ENCODE measurements at regions not wholly inside any gene's neighbourhood (a gene's known extent, or its start where the extent isn't known, plus 50 kb on each side); places are given as distances from the start of the nearest gene placed in this dataset.
A peak's percentile ranks its signal among the peaks of the same experiment; 100 is the strongest.

DNA sequence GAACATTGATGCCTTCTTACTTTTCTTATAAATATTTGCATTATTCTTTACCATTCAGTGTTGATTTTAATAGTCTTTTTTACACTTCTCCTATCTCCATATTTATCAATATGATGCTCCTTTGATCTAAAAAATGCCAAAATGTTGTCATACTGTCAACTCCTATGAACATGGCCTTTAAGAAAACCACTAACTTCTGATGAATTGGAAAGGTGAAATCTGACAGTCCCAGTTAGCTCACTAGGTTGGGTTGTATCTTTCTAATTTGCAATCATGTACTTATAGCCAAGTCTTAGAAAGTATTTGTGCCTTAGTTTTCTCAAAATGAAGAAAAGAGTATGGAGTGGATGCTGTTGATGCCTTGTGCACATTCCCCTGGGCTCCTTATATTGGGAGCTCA, 75.4 kb upstream of the SPACA1 start:
- TF ChIP-seq, protein P1, sequence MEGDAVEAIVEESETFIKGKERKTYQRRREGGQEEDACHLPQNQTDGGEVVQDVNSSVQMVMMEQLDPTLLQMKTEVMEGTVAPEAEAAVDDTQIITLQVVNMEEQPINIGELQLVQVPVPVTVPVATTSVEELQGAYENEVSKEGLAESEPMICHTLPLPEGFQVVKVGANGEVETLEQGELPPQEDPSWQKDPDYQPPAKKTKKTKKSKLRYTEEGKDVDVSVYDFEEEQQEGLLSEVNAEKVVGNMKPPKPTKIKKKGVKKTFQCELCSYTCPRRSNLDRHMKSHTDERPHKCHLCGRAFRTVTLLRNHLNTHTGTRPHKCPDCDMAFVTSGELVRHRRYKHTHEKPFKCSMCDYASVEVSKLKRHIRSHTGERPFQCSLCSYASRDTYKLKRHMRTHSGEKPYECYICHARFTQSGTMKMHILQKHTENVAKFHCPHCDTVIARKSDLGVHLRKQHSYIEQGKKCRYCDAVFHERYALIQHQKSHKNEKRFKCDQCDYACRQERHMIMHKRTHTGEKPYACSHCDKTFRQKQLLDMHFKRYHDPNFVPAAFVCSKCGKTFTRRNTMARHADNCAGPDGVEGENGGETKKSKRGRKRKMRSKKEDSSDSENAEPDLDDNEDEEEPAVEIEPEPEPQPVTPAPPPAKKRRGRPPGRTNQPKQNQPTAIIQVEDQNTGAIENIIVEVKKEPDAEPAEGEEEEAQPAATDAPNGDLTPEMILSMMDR (IDR thresholded peaks at IDR 0.05; ENCODE audit: insufficient read depth, low read depth, low read length) = no peak
- DNase-seq (ENCODE audit: low read depth) = no peak
- no peak overlapping the region for H3K4me3 ChIP-seq (ENCODE audit: low read depth, low read length)

GRCh38 chr6:87971605-87972262, 75.9 kb upstream of the SPACA1 start:
- TF ChIP-seq, protein P1 (IDR thresholded peaks at IDR 0.05; ENCODE audit: insufficient read depth, low read depth, low read length) = no peak
- no peak for DNase-seq (ENCODE audit: low read depth)
- no peak overlapping the region for H3K4me3 ChIP-seq (ENCODE audit: low read depth, low read length)

DNA sequence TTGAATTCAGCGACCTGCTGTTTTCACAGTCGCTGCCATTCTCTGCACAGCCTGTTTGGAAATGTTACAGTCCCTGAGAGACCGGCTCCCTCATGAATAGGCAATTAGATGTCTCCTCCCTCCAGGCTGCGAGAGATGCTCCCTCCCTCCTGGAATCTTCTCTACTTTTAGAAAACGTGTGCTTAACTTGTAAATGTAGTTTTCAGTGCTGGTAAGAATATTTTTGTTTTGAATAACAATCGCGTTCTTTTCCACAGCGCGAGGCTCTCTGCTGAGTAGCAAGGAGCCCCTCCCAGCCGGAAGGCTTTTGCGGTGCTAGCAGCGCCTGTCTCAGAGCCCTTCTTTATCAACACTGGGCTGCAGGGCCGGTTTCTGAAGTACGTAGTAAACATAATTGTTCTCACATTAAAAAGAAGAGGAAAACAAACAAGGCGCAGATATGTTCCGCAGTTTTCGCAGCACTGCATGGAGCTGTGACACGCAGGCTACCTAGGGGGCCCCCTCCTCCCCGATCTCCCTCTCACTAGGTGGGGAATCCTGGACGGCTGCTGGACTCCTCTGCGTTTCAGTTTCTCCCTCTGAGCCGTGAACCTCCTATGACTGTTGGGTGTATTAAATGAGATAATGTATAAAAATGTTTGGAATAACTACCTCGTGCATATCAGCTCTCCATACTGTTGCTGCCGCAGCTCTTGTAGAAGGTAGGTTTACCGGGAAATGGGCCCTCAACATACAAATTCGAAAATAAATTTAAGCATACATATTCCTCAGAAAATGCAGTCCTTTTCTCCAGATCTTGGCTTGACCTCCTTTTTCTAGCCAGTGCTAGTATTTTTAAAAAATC, 79.0 kb upstream of the SPACA1 start:
- DNase-seq (ENCODE audit: low read depth) = peak; percentile 10
- peak overlapping the region; percentile 39 for H3K4me3 ChIP-seq (ENCODE audit: low read depth, low read length)
- TF ChIP-seq, protein P1 (IDR thresholded peaks at IDR 0.05; ENCODE audit: insufficient read depth, low read depth, low read length) = no peak

DNA sequence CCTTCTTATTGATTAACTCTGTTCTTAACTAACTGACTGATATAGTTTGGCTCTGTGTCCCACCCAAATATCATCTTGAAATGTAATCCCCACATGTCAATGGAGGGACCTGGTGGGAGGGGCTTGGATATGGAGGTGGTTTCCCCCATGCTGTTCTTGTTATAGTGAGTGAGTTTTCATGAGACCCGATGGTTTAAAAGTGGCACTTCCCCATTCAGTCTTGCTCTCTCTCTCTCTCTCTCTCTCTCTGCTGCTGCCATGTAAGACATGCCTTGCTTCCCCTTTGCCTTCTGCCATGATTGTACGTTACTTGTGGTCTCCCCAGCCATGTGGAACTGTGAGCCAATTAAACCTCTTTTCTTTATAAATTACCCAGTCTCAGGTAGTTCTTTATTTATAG, 81.8 kb upstream of the SPACA1 start:
- DNase-seq (ENCODE audit: low read depth) = no peak
- TF ChIP-seq, protein P1 (IDR thresholded peaks at IDR 0.05; ENCODE audit: insufficient read depth, low read depth, low read length) = no peak
- no peak overlapping the region for H3K4me3 ChIP-seq (ENCODE audit: low read depth, low read length)

DNA sequence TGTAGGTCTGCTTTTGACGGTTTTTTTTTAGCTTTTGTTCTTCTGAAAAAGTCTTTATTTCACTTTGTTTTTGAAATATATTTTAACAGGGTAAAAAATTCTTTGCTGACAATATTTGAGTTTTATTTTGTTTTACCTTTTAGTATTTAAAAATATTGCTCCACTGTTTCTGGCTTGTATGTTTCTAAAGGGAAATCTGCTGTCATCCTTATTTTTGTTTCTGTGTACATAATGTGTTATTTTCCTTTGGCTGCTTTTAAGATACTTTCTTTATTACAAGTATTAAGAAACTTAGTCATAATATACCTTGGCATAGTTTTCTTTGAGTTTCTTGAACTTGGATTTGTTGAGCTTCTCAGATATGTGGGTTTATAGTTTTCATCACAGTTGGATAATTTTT, 88.6 kb upstream of the SPACA1 start:
- no peak overlapping the region for H3K4me3 ChIP-seq (ENCODE audit: low read depth, low read length)
- TF ChIP-seq, protein P1 (IDR thresholded peaks at IDR 0.05; ENCODE audit: insufficient read depth, low read depth, low read length) = no peak
- no peak for DNase-seq (ENCODE audit: low read depth)

GRCh38 chr6:87951751-87952150, 95.9 kb upstream of the SPACA1 start:
- DNase-seq (ENCODE audit: low read depth) = no peak
- TF ChIP-seq, protein P1 (IDR thresholded peaks at IDR 0.05; ENCODE audit: insufficient read depth, low read depth, low read length) = no peak
- no peak overlapping the region for H3K4me3 ChIP-seq (ENCODE audit: low read depth, low read length)
